ENCODE measurements at regions not wholly inside any gene's neighbourhood (a gene's known extent, or its start where the extent isn't known, plus 50 kb on each side); places are given as distances from the start of the nearest gene placed in this dataset.

- intact Hi-C loops (cut with micrococcal nuclease) = no loop called here
- Histone ChIP-seq H3K9ac (ENCODE audit: low read length) (no peak overlapping the region), H3K79me2 (ENCODE audit: insufficient read depth, low read length) (no peaks in the 10 kb centered on the region), H2AFZ (ENCODE audit: low read depth, low read length, poor library complexity, severe bottlenecking) (no peak overlapping the region), H3K4me1 (ENCODE audit: control insufficient read depth in 1 of 2, insufficient read depth in 2 of 2, low read length in 2 of 2) (no peaks in the 10 kb centered on the region), H3K9me3 (ENCODE audit: control insufficient read depth in 1 of 2, insufficient read depth in 1 of 2, low read depth in 1 of 2, low read length in 2 of 2) (peaks cover 6 to 52% of the 10 kb centered on the region in 2 experiments; a peak in 2 of 4 replicates), H3K36me3 (ENCODE audit: control insufficient read depth in 1 of 2, insufficient read depth in 2 of 2, low read length in 2 of 2) (no peaks in the 10 kb centered on the region), H3K27me3 (ENCODE audit: insufficient read depth, low read length) (no peaks in the 10 kb centered on the region), H3K4me2 (ENCODE audit: low read length) (no peak overlapping the region), H3K27ac (ENCODE audit: low read depth, low read length) (no peak overlapping the region), H4K20me1 (ENCODE audit: insufficient read depth) (no peaks in the 10 kb centered on the region), H3K4me3 (replicated peaks in 1 of 2; ENCODE audit: low read depth in 1 of 2, low read length in 2 of 2) (no peak overlapping the region), H3K9me2 (ENCODE audit: insufficient read depth) (no peaks in the 10 kb centered on the region)
- ATAC-seq (no peak), DNase-seq (ENCODE audit: low read depth, low spot score) (no peak)
- POLR2A ChIA-PET = no interaction called here
- CTCF ChIA-PET = no interaction called here
- BruUV-seq (replicated peaks) = no TSS peak
- RAD21 ChIA-PET (ENCODE audit: low non-redundant PET in 1 of 2, low total read pairs in 2 of 2, uncharacterized antibody in 2 of 2, unreplicated experiment in 2 of 2) = no interaction called here
- TF ChIP-seq TCF7L2 (IDR thresholded peaks at IDR 0.05; ENCODE audit: borderline replicate concordance, extremely low read depth, insufficient read depth, insufficient read length) (no peak), CBX3 (IDR thresholded peaks at IDR 0.05; ENCODE audit: low read depth) (no peak), CTCF (IDR thresholded peaks at IDR 0.05 in 2 of 3, conservative IDR thresholded peaks at IDR 0.05 in 1 of 3; ENCODE audit: borderline replicate concordance in 1 of 3, insufficient read depth in 1 of 3, low read depth in 2 of 3, low read length in 2 of 3) (no peak), CEBPB (IDR thresholded peaks at IDR 0.05; ENCODE audit: low read depth) (no peak), POLR2AphosphoS5 (IDR thresholded peaks at IDR 0.05; ENCODE audit: low read depth, low read length) (no peak), ELF1 (IDR thresholded peaks at IDR 0.05; ENCODE audit: borderline replicate concordance, low read depth) (no peak)
Measured at GRCh38 chr16:35365675-35366074, 1906.3 kb downstream of the TP53TG3F start.

- H3K4me3 ChIP-seq (replicated peaks in 1 of 2; ENCODE audit: low read depth in 1 of 2, low read length in 2 of 2) = no peak overlapping the region
- no peak overlapping the region for H3K4me2 ChIP-seq (ENCODE audit: low read length)
- no peaks in the 10 kb centered on the region for H3K79me2 ChIP-seq (ENCODE audit: insufficient read depth, low read length)
- intact Hi-C loops (cut with micrococcal nuclease) = no loop called here
- ChIA-PET RAD21 (ENCODE audit: low non-redundant PET in 1 of 2, low total read pairs in 2 of 2, uncharacterized antibody in 2 of 2, unreplicated experiment in 2 of 2) (no interaction called here), CTCF (no interaction called here), POLR2A (no interaction called here)
- peaks cover 0 to 44% of the 10 kb centered on the region in 2 experiments; a peak in 2 of 4 replicates for H3K9me3 ChIP-seq (ENCODE audit: control insufficient read depth in 1 of 2, insufficient read depth in 1 of 2, low read depth in 1 of 2, low read length in 2 of 2)
- TF ChIP-seq SP1 (IDR thresholded peaks at IDR 0.05; ENCODE audit: low read depth) = no peak
- no peaks in the 10 kb centered on the region for H3K9me2 ChIP-seq (ENCODE audit: insufficient read depth)
- DNase-seq (ENCODE audit: low read depth, low spot score) (no peak), ATAC-seq (no peak)
- no TSS peak for BruUV-seq (replicated peaks)
- H3K4me1 ChIP-seq (ENCODE audit: control insufficient read depth in 1 of 2, insufficient read depth in 2 of 2, low read length in 2 of 2) = no peaks in the 10 kb centered on the region
- no peaks in the 10 kb centered on the region for H3K27me3 ChIP-seq (ENCODE audit: insufficient read depth, low read length)
- no peak overlapping the region for H3K9ac ChIP-seq (ENCODE audit: low read length)
- H3K27ac ChIP-seq (ENCODE audit: low read depth, low read length) = no peak overlapping the region
- H2AFZ ChIP-seq (ENCODE audit: low read depth, low read length, poor library complexity, severe bottlenecking) = no peak overlapping the region
- H4K20me1 ChIP-seq (ENCODE audit: insufficient read depth) = no peaks in the 10 kb centered on the region
- no peaks in the 10 kb centered on the region for H3K36me3 ChIP-seq (ENCODE audit: control insufficient read depth in 1 of 2, insufficient read depth in 2 of 2, low read length in 2 of 2)
Measured at GRCh38 chr16:35370617-35371016, 1911.2 kb downstream of the TP53TG3F start.

Measured in HCT116 (cell line).